AG04449 (cell line): ENCODE measurements at regions not wholly inside any gene's neighbourhood (a gene's known extent, or its start where the extent isn't known, plus 50 kb on each side); places are given as distances from the start of the nearest gene placed in this dataset.

ENCODE experiments used
- CTCF ChIA-PET: fragments of 350-600 bp; formaldehyde crosslinking; extraction: SDS; loops from one replicate; lab custom pipeline; 2021; ENCODE audit warnings: antibody characterized with exemption; lab: Yijun Ruan, JAX
- POLR2A ChIA-PET: fragments of 400-600, 350-600 bp; formaldehyde crosslinking; extraction: SDS; loops from one replicate; lab custom pipeline; 2020; ENCODE audit warnings: antibody characterized with exemption, inconsistent platforms; lab: Yijun Ruan, JAX
- DNase-seq: peaks from one replicate; pipeline ENCODE4 v3.0.0-alpha.2; 2010; ENCODE audit warnings: low read depth, low spot score
- H3K4me3 ChIP-seq: 2 replicates; pipeline ENCODE4 v1.5.1; 2011; ENCODE audit warnings: low read depth, mild to moderate bottlenecking, control low read depth, low read length
- TF ChIP-seq, protein P1 (sequence below): IDR thresholded peaks from one replicate; pipeline ENCODE4 v1.5.1; 2011; ENCODE audit warnings: mild to moderate bottlenecking, moderate library complexity, low read length, control low read depth, inconsistent platforms; ENCODE audit not compliant: insufficient read depth; ENCODE audit errors: missing control alignments

DNA sequence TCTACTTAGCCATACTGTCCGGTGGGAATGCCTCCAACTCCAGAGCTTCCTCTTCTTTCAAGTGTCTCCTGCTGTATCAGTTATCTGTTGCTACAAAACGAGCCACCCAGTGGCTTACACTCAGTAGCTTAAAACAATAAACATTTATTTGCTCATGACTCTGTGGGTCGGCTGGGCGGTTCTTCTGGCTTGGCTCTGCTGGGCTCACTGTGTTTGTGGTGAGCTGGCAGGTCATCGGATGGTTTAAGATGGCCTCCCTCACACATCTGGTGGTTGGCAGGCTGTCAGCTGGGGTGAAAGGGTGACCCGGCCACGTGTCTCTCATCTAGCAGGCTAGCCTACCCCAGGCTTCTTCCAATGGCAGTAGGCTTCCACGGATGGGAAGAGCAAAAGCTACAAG, 122.4 kb upstream of the SLC1A4 start:
- DNase-seq = peak; percentile 69
- no peak overlapping the region for H3K4me3 ChIP-seq
- ChIA-PET POLR2A (interaction anchor here (0.6 to 1.3 kb wide), 6 partner anchors 116 to 222 kb away, joined by 3 to 10 read pairs (median 5); partner anchors contain the start of gene SERTAD2), CTCF (interaction anchor here (0.7 to 4.5 kb wide), 30 partner anchors 9 to 343 kb away, joined by 3 to 128 read pairs (median 4); partner anchors contain the start of genes AFTPH and SERTAD2)
- TF ChIP-seq, protein P1, sequence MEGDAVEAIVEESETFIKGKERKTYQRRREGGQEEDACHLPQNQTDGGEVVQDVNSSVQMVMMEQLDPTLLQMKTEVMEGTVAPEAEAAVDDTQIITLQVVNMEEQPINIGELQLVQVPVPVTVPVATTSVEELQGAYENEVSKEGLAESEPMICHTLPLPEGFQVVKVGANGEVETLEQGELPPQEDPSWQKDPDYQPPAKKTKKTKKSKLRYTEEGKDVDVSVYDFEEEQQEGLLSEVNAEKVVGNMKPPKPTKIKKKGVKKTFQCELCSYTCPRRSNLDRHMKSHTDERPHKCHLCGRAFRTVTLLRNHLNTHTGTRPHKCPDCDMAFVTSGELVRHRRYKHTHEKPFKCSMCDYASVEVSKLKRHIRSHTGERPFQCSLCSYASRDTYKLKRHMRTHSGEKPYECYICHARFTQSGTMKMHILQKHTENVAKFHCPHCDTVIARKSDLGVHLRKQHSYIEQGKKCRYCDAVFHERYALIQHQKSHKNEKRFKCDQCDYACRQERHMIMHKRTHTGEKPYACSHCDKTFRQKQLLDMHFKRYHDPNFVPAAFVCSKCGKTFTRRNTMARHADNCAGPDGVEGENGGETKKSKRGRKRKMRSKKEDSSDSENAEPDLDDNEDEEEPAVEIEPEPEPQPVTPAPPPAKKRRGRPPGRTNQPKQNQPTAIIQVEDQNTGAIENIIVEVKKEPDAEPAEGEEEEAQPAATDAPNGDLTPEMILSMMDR = no peak

DNA sequence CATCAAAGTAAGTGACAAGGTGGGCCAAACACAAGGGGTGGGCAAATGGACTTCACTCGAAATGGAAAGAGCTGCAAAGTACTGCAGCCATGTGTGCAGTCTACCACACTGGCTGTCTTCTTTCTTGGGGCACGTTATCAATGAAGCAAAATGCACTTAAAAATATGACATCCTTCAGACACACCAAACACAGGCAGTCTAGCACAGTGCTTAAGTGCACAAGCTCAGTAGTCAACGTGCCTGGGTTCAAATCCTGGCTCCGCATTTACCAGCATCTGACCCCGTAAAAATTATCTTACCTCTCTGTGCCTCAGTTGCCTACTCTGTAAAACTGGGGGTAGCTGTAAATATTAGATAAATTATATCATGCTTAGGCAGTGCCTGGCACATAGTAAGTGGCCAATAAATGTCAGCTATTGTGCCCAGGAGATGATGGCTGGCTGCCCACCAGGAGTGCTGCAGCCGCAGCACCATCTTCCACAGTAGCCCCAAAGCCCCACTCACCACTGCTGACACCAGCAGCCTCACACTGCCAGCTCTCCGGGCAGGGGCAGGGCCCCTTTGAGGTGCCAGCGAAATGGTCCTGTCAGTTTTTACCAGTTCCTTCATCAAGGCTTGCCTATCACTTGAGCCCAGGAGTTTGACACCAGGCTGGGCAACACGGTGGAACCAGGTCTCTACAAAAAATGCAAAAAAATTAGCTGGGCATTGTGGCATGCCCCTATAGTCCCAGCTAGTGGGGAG, 121.8 kb upstream of the SLC1A4 start:
- CTCF ChIA-PET = interaction anchor here (0.9 to 4.5 kb wide), 30 partner anchors 9 to 344 kb away, joined by 3 to 128 read pairs (median 4); partner anchors contain the start of genes AFTPH and SERTAD2
- H3K4me3 ChIP-seq = no peak overlapping the region
- TF ChIP-seq, protein P1 = no peak
- POLR2A ChIA-PET = interaction anchor here (0.6 to 1.3 kb wide), 6 partner anchors 116 to 223 kb away, joined by 3 to 10 read pairs (median 5); partner anchors contain the start of gene SERTAD2
- no peak for DNase-seq

DNA sequence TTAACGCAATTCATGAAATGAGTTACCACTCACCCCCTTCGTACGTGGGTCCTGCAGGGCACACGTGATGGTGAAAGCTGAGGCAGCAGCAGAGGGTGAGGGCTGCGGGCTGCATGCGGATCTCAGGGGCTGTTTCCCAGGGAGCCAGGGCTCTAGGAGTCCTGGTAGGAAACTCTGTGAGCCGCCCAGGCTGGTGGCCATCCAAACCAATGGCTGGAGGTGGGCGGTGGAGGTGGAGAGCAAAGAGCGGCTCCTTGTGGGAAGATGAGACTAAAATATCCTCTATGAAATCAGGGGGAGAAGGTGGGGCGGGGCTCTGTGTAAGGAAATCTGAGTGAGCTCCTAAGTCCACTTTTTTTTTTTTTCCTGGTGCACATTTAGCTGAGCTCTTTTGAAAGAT, 120.1 kb upstream of the SLC1A4 start:
- ChIA-PET POLR2A (interaction anchor here (0.7 kb wide), 1 partner anchor 215 kb away, joined by 3 read pairs; no protein-coding TSS in a partner anchor), CTCF (interaction anchor here (0.6 to 4.5 kb wide), 7 partner anchors 101 to 703 kb away, joined by 3 to 128 read pairs (median 3); partner anchors contain the start of genes AFTPH and SERTAD2)
- DNase-seq = no peak
- no peak overlapping the region for H3K4me3 ChIP-seq
- TF ChIP-seq, protein P1 = no peak

DNA sequence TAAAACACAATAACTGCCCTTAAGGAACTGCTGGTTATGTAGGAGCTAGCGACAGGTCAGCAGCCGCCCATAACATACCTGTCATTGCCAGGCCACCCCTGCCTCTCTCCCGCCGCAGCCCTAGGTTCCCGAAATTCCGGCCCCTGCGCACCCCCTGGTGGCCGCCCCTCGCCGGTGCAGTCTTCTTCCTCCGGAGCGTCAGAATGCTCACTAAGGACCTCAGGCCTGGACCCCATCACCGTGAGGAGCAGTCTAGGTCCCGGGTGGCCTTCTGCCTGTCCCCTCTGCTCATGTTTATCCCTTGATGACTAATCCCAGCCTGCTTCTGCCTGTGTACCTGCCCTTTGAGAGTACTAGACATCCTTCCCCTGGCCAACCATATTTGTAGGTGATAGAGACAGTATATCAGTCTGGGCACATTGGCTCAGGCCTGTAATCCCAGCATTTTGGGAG, 115.7 kb upstream of the SLC1A4 start:
- H3K4me3 ChIP-seq = no peak overlapping the region; the same call in 1 of the 2 replicates
- ChIA-PET CTCF (interaction anchor here (0.7 to 3.6 kb wide), 45 partner anchors 9 to 703 kb away, joined by 3 to 91 read pairs (median 5); partner anchors contain the start of gene SERTAD2), POLR2A (no interaction called here)
- no peak for DNase-seq
- TF ChIP-seq, protein P1 = peak; percentile 97

DNA sequence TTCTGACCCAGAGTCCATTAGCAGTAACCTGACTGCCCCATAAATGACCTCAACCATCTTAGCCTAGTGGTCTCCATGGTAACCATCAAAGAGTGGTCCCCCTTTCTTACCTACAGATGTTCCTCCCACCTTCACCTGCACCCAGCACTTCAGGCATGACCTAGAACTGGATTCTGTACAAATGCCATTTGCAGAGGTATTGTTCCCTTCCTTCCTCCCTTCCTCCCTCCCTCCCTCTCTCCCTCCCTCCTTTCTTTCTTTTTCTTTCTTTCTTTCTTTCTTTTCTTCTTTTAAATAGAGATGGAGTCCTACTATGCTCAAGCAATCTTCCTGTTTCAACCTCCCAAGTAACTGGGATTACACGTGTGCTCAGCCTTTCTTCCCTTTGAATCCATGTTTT, 114.6 kb upstream of the SLC1A4 start:
- ChIA-PET CTCF (interaction anchor here (1.7 to 3.6 kb wide), 7 partner anchors 219 to 544 kb away, joined by 7 to 91 read pairs (median 15); partner anchors contain the start of gene SERTAD2), POLR2A (interaction anchor here (0.7 kb wide), 1 partner anchor 335 kb away, joined by 3 read pairs; no protein-coding TSS in a partner anchor)
- DNase-seq = no peak
- H3K4me3 ChIP-seq = no peak overlapping the region
- TF ChIP-seq, protein P1 = no peak
